Cardiac muscle cell (in vitro differentiated cells and primary cell): ENCODE measurements at regions not wholly inside any gene's neighbourhood (a gene's known extent, or its start where the extent isn't known, plus 50 kb on each side); places are given as distances from the start of the nearest gene placed in this dataset.
A peak's percentile ranks its signal among the peaks of the same experiment; 100 is the strongest.

Experiments used
- DNase-seq, 2 donors: peaks; one replicate each; pipeline versions ENCODE4 v3.0.0 to v3.0.0-alpha.2; 2010 to 2017; ENCODE audit warnings: low read depth in 1 of 2, low spot score in 1 of 2
- H3K27ac ChIP-seq: fragments of 200-600 bp; sonication (generic); 2 replicates; pipeline ENCODE4 v1.5.1; 2016
- H3K27me3 ChIP-seq: fragments of 200-600 bp; sonication (generic); 2 replicates; pipeline ENCODE4 v1.6.0; 2016; ENCODE audit warnings: control low read depth
- H3K36me3 ChIP-seq: fragments of 200-600 bp; sonication (generic); 2 replicates; pipeline ENCODE4 v1.5.1; 2016; ENCODE audit warnings: control low read depth
- H3K4me1 ChIP-seq: fragments of 200-600 bp; sonication (generic); 2 replicates; pipeline ENCODE4 v1.8.1; 2017; ENCODE audit warnings: low read depth, mild to moderate bottlenecking, mixed run types
- H3K4me3 ChIP-seq: fragments of 200-600 bp; sonication (generic); 2 replicates; pipeline ENCODE4 v1.5.1; 2016; ENCODE audit warnings: mild to moderate bottlenecking
- H3K9me3 ChIP-seq: fragments of 200-600 bp; sonication (generic); 2 replicates; pipeline ENCODE4 v1.5.1; 2017; ENCODE audit warnings: low read depth, mild to moderate bottlenecking, control low read depth
- TF ChIP-seq, protein P1 (sequence below): IDR thresholded peaks from 2 replicates; pipeline ENCODE4 v1.5.1; 2012; ENCODE audit warnings: low read depth, mild to moderate bottlenecking, low read length

DNA sequence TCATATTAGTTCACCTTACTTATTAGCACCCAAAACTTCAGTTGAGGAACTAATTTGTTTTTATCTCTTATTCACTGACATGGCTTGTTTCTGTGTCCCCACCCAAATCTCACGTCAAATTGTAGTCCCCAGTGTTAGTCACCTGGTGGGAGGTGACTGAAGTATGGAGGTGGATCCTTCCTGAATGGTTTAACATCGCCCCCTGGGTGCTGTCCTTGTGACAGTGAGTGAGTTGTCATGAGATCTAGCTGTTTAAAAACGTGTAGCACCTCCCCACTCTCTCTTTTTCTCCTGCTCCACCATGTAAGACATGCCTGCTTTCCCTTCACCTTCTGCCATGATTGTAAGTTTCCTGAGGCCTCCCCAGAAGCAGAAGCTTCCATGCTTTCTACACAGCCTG is 75.0 kb upstream of the HECTD2 start:
- no peak for DNase-seq

DNA sequence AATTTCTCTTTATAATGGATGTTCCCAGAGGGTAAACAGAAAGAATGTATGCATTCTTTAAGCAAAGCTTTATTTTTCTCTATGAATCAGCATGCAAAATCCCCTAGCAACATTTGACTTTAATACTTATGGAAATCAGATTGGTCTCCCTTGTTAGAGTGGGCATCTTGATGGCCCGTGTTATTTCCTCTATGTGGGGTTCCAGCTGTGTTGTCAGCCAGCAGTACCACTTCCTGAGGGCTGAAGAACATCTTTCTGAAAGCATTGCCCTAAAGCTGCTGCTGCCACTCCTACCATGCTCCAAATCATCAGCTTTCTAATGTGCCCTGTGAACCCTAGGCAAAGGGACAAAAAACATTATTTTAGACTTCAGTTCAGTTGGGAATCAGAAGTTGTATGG is 70.4 kb upstream of the HECTD2 start:
- H3K9me3 ChIP-seq = no peaks in the 10 kb centered on the region
- DNase-seq = no peak
- no peaks in the 10 kb centered on the region for H3K36me3 ChIP-seq
- no peaks in the 10 kb centered on the region for H3K4me1 ChIP-seq
- H3K27ac ChIP-seq = no peak overlapping the region
- TF ChIP-seq, protein P1, sequence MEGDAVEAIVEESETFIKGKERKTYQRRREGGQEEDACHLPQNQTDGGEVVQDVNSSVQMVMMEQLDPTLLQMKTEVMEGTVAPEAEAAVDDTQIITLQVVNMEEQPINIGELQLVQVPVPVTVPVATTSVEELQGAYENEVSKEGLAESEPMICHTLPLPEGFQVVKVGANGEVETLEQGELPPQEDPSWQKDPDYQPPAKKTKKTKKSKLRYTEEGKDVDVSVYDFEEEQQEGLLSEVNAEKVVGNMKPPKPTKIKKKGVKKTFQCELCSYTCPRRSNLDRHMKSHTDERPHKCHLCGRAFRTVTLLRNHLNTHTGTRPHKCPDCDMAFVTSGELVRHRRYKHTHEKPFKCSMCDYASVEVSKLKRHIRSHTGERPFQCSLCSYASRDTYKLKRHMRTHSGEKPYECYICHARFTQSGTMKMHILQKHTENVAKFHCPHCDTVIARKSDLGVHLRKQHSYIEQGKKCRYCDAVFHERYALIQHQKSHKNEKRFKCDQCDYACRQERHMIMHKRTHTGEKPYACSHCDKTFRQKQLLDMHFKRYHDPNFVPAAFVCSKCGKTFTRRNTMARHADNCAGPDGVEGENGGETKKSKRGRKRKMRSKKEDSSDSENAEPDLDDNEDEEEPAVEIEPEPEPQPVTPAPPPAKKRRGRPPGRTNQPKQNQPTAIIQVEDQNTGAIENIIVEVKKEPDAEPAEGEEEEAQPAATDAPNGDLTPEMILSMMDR = no peak
- H3K4me3 ChIP-seq = no peak overlapping the region
- H3K27me3 ChIP-seq = peaks cover 7% of the 10 kb centered on the region

More for the DNA sequence above, 75.0 kb upstream of the HECTD2 start:
- TF ChIP-seq, protein P1 = no peak
- no peak overlapping the region for H3K4me3 ChIP-seq
- no peaks in the 10 kb centered on the region for H3K9me3 ChIP-seq
- peaks cover 27% of the 10 kb centered on the region for H3K27me3 ChIP-seq
- H3K4me1 ChIP-seq = no peaks in the 10 kb centered on the region
- no peaks in the 10 kb centered on the region for H3K36me3 ChIP-seq
- H3K27ac ChIP-seq = no peak overlapping the region

DNA sequence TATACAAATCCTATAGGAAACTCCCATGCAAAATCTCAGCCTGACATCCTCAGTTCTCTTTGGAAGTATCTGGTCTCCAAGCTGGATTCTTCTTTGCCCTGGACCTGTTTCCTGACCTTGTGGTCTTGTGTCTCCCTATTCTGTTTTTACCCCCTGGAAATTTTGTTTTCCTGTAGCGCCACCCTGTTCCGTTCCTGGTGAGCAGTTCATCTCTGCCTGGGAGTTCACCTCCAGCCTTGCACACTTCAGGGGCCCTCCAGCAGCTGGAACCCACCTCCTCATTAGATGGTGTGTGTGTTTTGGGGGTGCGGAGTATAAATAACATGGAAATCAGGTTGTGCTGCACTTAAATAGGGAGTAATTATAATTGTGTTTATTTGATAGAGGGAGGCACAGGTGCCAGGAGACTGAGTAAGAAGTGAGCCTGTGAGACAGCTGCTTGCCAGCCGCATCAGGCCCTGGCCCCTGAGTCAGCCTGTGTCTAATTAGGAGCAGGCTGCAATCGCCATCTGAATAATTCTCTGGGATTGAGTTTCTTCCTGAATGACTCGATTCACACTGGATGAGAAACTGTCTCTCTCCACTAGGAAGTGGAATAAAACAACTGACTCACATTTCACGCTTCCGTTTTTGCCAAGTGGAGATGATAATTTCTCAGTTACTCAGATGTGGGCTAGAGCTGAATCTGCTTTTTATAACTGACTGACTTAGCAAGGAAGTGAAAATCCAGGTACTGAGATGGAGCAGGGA is 69.4 kb upstream of the HECTD2 start:
- Histone ChIP-seq H3K36me3 (no peaks in the 10 kb centered on the region), H3K9me3 (no peaks in the 10 kb centered on the region), H3K4me3 (no peak overlapping the region), H3K27me3 (peaks cover 7% of the 10 kb centered on the region), H3K27ac (no peak overlapping the region), H3K4me1 (no peaks in the 10 kb centered on the region)
- TF ChIP-seq, protein P1 = no peak
- DNase-seq = peak in 1 of 2 donors; percentile 74

DNA sequence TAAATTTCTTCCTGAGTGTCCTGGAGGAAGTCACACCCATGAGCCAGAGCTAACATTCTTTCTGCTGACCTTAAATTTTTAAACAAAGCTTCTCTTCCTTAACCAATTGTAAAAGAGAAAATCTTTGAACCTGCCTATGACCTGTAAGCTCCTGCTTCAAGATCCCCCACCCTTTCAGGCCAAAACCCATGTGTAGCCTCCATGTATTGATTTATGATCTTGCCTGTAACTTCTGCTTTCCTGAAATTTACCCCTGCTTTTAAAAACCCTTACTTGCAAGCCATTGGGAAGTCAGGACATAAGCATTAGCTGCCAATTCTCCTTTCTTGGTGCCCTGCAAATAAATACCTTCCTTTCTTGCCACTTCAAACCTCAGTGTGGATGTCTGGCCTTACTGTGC is 68.5 kb upstream of the HECTD2 start:
- no peak for DNase-seq
- no peak overlapping the region for H3K4me3 ChIP-seq
- H3K27me3 ChIP-seq = peaks cover 7% of the 10 kb centered on the region
- H3K27ac ChIP-seq = no peak overlapping the region
- H3K36me3 ChIP-seq = no peaks in the 10 kb centered on the region
- H3K9me3 ChIP-seq = no peaks in the 10 kb centered on the region
- TF ChIP-seq, protein P1 = no peak
- no peaks in the 10 kb centered on the region for H3K4me1 ChIP-seq

DNA sequence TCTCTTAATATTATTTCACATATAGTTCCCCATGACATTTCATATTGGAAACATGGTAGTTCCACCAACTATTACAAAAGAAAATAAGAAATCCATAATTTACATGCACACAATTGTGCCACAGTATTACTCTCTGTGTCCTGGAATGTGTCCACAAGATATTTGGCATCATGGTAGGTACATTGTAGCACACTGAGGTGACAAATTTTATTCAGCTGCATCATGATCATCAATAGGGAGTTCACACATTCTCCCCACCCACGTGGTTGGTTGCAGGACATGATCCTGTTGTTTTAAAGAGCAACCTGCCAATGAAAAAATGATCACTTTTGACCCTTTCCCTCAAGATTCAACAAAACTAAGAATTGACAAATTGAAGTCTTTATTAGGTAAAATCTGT is 67.1 kb upstream of the HECTD2 start:
- Histone ChIP-seq H3K27me3 (peaks cover 7% of the 10 kb centered on the region), H3K27ac (no peak overlapping the region), H3K9me3 (no peaks in the 10 kb centered on the region), H3K4me3 (no peak overlapping the region), H3K36me3 (no peaks in the 10 kb centered on the region), H3K4me1 (no peaks in the 10 kb centered on the region)
- TF ChIP-seq, protein P1 = no peak
- no peak for DNase-seq
